Natural killer cell (primary cell): ENCODE measurements at regions not wholly inside any gene's neighbourhood (a gene's known extent, or its start where the extent isn't known, plus 50 kb on each side); places are given as distances from the start of the nearest gene placed in this dataset.

Experiments
- ATAC-seq, 3 donors: fragments of 150-1000 bp in 2 of 3; fragments of 200-7000 bp in 1 of 3; cut with Tn5 transposase; 1 replicate in 1 of 3; 2 replicates in 2 of 3; pipeline ENCODE4 v1.10.0; 2021; ENCODE audit warnings: mild to moderate bottlenecking in 2 of 3, moderate library complexity in 2 of 3
- DNase-seq, 2 donors: peaks; one replicate each; pipeline versions ENCODE4 v3.0.0 to v3.0.0-alpha.2; 2013 to 2021; ENCODE audit warnings: mixed read lengths in 1 of 2
- H3K27ac ChIP-seq: one replicate; pipeline ENCODE4 v1.5.1; 2013; ENCODE audit warnings: mild to moderate bottlenecking, low read length
- H3K27me3 ChIP-seq: one replicate; pipeline ENCODE4 v1.6.1; 2013; ENCODE audit warnings: low read length; ENCODE audit not compliant: control insufficient read depth, insufficient read depth
- H3K36me3 ChIP-seq: one replicate; pipeline ENCODE4 v1.6.1; 2013; ENCODE audit warnings: low read length; ENCODE audit not compliant: control insufficient read depth, insufficient read depth
- H3K4me1 ChIP-seq: one replicate; pipeline ENCODE4 v1.6.1; 2013; ENCODE audit warnings: low read length; ENCODE audit not compliant: control insufficient read depth, insufficient read depth
- H3K4me3 ChIP-seq: one replicate; pipeline ENCODE4 v1.5.1; 2013; ENCODE audit warnings: low read length
- H3K9me3 ChIP-seq: one replicate; pipeline ENCODE4 v1.6.1; 2013; ENCODE audit warnings: low read length; ENCODE audit not compliant: control insufficient read depth, insufficient read depth
- H3K27ac Mint-ChIP-seq, 2 donors: one replicate each; pipeline ENCODE4 v1.8.0; 2022; ENCODE audit warnings: mild to moderate bottlenecking in 2 of 2, mixed read lengths in 2 of 2, moderate library complexity in 1 of 2
- H3K27me3 Mint-ChIP-seq, 2 donors: one replicate each; pipeline ENCODE4 v1.8.0; 2022; ENCODE audit warnings: low read depth in 2 of 2, mixed read lengths in 2 of 2
- H3K36me3 Mint-ChIP-seq: one replicate; pipeline ENCODE4 v1.8.0; 2022; ENCODE audit warnings: mixed read lengths
- H3K4me1 Mint-ChIP-seq, 2 donors: one replicate each; pipeline ENCODE4 v1.8.0; 2022; ENCODE audit warnings: mixed read lengths in 2 of 2
- H3K4me3 Mint-ChIP-seq: one replicate; pipeline ENCODE4 v1.8.0; 2022; ENCODE audit warnings: mild to moderate bottlenecking, moderate library complexity, mixed read lengths
- H3K9me3 Mint-ChIP-seq, 2 donors: one replicate each; pipeline ENCODE4 v1.8.0; 2022; ENCODE audit warnings: mixed read lengths in 2 of 2
- WGBS: methylation state at CpG from one replicate; pipeline ENCODE4 v1.1.7; 2013; ENCODE audit warnings: missing lambda C conversion rate; ENCODE audit not compliant: insufficient coverage; 5-methylcytosine and 5-hydroxymethylcytosine counted together
- intact Hi-C: fragments of 100-400 bp; cut with micrococcal nuclease; formaldehyde crosslinking; loops from one replicate; pipeline ENCODE4 v1.14.2; 2022
- TF ChIP-seq, protein P1 (sequence below): fragments of 200-600 bp; IDR thresholded peaks from one replicate; pipeline ENCODE4 v1.8.0; 2022; ENCODE audit warnings: antibody characterized with exemption

DNA sequence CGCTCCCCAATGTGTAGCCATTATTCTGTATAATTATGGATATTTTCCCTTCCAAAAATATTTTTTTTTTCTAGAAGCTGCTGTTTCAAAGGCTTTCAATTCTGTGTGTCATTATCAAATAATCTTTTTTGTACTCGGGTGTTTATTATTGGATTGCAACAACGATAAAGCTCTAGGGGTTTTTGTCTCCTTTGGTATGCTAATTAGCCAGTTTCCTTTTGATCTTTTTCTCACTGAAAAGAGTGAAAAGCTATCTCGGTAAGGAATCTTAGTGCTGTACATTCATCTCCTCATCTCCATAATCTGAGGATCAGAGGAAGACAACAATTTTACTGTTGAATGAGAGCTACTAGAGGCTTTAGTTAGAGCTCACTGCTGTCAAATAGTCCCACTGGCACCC, 136.6 kb downstream of the OLFM4 start:
- Histone ChIP-seq H3K36me3 (no peaks in the 10 kb centered on the region), H3K4me1 (no peaks in the 10 kb centered on the region), H3K27me3 (no peaks in the 10 kb centered on the region), H3K9me3 (no peaks in the 10 kb centered on the region), H3K4me3 (no peak overlapping the region), H3K27ac (no peak overlapping the region)
- intact Hi-C loops = no loop called here
- no peak overlapping the region for H3K4me3 Mint-ChIP-seq
- H3K9me3 Mint-ChIP-seq = no peaks in the 10 kb centered on the region
- WGBS = 37% methylated on average over 2 of the region's 4 CpGs
- H3K36me3 Mint-ChIP-seq = no peaks in the 10 kb centered on the region
- DNase-seq (no peak), ATAC-seq (no peak)
- H3K4me1 Mint-ChIP-seq = no peaks in the 10 kb centered on the region
- no peak overlapping the region for H3K27ac Mint-ChIP-seq
- H3K27me3 Mint-ChIP-seq = peaks cover 6 to 16% of the 10 kb centered on the region in 2 donors
- TF ChIP-seq, protein P1, sequence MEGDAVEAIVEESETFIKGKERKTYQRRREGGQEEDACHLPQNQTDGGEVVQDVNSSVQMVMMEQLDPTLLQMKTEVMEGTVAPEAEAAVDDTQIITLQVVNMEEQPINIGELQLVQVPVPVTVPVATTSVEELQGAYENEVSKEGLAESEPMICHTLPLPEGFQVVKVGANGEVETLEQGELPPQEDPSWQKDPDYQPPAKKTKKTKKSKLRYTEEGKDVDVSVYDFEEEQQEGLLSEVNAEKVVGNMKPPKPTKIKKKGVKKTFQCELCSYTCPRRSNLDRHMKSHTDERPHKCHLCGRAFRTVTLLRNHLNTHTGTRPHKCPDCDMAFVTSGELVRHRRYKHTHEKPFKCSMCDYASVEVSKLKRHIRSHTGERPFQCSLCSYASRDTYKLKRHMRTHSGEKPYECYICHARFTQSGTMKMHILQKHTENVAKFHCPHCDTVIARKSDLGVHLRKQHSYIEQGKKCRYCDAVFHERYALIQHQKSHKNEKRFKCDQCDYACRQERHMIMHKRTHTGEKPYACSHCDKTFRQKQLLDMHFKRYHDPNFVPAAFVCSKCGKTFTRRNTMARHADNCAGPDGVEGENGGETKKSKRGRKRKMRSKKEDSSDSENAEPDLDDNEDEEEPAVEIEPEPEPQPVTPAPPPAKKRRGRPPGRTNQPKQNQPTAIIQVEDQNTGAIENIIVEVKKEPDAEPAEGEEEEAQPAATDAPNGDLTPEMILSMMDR = no peak

DNA sequence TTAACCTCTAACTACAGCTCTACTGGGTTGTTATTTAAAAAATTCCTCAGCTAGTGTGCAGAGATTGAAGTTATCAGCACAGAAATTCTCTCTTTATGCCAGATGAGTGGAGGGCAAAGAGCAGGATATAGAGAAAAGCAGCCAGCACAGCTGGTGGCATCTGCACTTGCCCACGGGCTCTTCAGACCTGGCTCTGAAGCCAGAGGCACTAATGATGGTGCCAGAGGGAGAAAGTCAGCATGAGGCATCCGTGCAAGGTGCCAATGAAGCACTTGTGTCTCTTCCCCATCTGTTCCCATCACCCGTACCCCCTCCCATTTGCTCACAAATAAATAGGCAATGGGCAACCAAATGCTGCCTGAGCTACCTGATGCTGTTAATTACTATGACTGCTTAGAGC, 138.9 kb downstream of the OLFM4 start:
- Histone ChIP-seq H3K36me3 (no peaks in the 10 kb centered on the region), H3K4me3 (no peak overlapping the region), H3K4me1 (no peaks in the 10 kb centered on the region), H3K9me3 (no peaks in the 10 kb centered on the region), H3K27ac (no peak overlapping the region), H3K27me3 (no peaks in the 10 kb centered on the region)
- H3K4me3 Mint-ChIP-seq = no peak overlapping the region
- no peak for DNase-seq
- H3K27ac Mint-ChIP-seq = no peak overlapping the region
- 29% methylated on average over 3 of the region's 3 CpGs for WGBS
- ATAC-seq = no peak
- H3K4me1 Mint-ChIP-seq = no peaks in the 10 kb centered on the region
- intact Hi-C loops = no loop called here
- no peaks in the 10 kb centered on the region for H3K9me3 Mint-ChIP-seq
- no peaks in the 10 kb centered on the region for H3K36me3 Mint-ChIP-seq
- TF ChIP-seq, protein P1 = no peak
- peaks cover 9 to 12% of the 10 kb centered on the region in 2 donors for H3K27me3 Mint-ChIP-seq

DNA sequence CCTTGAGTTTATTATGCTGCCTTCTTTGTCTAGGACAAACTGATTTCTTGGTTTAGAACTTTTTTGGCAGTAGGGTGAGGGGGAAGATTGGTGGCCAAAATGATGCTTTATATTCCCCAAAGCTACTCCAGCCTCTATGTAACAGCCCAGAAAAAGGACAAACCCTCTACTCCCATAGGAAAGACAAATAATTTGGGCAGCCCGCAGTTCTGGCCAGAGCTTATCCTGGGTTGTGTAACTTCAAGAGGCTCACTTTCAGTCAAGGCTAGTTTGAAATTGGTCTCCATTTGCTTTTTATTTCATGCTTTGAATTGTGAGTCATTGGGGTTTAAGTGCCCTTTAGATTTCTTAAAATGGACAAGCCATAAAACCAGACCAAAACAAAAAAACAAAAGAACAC, 142.3 kb downstream of the OLFM4 start:
- WGBS = 100% methylated on average over 1 of the region's 1 CpG
- Mint-ChIP-seq H3K9me3 (peaks cover 3 to 9% of the 10 kb centered on the region in 2 donors), H3K27ac (no peak overlapping the region), H3K4me3 (no peak overlapping the region), H3K27me3 (peaks cover 7 to 11% of the 10 kb centered on the region in 2 donors), H3K4me1 (no peaks in the 10 kb centered on the region), H3K36me3 (no peaks in the 10 kb centered on the region)
- Histone ChIP-seq H3K27ac (no peak overlapping the region), H3K4me3 (no peak overlapping the region), H3K9me3 (peaks cover 3% of the 10 kb centered on the region), H3K36me3 (no peaks in the 10 kb centered on the region), H3K27me3 (no peaks in the 10 kb centered on the region), H3K4me1 (no peaks in the 10 kb centered on the region)
- DNase-seq = no peak
- intact Hi-C loops = no loop called here
- TF ChIP-seq, protein P1 = no peak
- no peak for ATAC-seq

DNA sequence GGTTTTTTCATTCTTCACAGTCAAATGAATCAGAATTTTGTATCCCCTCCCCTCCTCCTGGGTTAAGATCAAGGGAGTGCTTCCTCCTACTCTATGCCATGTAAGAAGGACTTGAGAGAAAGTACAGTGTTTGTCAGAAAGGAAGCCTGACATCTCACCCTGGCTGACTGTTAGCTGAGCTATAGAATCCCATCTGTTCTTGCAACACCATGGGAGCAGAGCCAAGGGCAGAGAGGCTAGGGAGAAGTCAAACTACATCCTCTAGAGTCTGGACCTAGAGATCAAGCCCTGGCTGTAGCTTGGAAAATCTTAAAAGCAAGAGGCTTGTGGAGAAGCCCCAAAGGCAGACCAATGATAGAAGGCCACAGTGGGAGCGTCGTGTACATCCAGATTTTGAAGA, 145.9 kb downstream of the OLFM4 start:
- peaks cover 3 to 9% of the 10 kb centered on the region in 2 donors for H3K9me3 Mint-ChIP-seq
- no peak overlapping the region for H3K4me3 Mint-ChIP-seq
- Histone ChIP-seq H3K4me3 (no peak overlapping the region), H3K9me3 (peaks cover 3% of the 10 kb centered on the region), H3K4me1 (no peaks in the 10 kb centered on the region), H3K36me3 (no peaks in the 10 kb centered on the region), H3K27me3 (no peaks in the 10 kb centered on the region), H3K27ac (no peak overlapping the region)
- DNase-seq = no peak
- WGBS = 87% methylated on average over 2 of the region's 2 CpGs
- no peaks in the 10 kb centered on the region for H3K4me1 Mint-ChIP-seq
- intact Hi-C loops = no loop called here
- H3K27me3 Mint-ChIP-seq = peaks cover 14% of the 10 kb centered on the region in 2 donors
- TF ChIP-seq, protein P1 = no peak
- H3K36me3 Mint-ChIP-seq = no peaks in the 10 kb centered on the region
- no peak overlapping the region for H3K27ac Mint-ChIP-seq
- ATAC-seq = no peak
